Fibroblast of lung (primary cell): ENCODE measurements at regions not wholly inside any gene's neighbourhood (a gene's known extent, or its start where the extent isn't known, plus 50 kb on each side); places are given as distances from the start of the nearest gene placed in this dataset.

Source experiments
- DNase-seq, 2 donors: peaks; one replicate each; pipeline versions ENCODE4 v3.0.0 to v3.0.0-alpha.2; 2010; ENCODE audit warnings: low read depth in 2 of 2
- H2AFZ ChIP-seq: 2 replicates; pipeline ENCODE4 v1.5.1; 2012; ENCODE audit warnings: low read length, control low read depth, inconsistent platforms
- H3K27ac ChIP-seq: 2 replicates; pipeline ENCODE4 v1.5.1; 2011; ENCODE audit warnings: low read length, control low read depth; ENCODE audit not compliant: insufficient read depth
- H3K27me3 ChIP-seq: 2 replicates; pipeline ENCODE4 v1.5.1; 2011; ENCODE audit warnings: mild to moderate bottlenecking, low read length; ENCODE audit not compliant: control insufficient read depth, insufficient read depth
- H3K36me3 ChIP-seq: 2 replicates; pipeline ENCODE4 v1.5.1; 2011; ENCODE audit warnings: low read length; ENCODE audit not compliant: control insufficient read depth, insufficient read depth
- H3K4me1 ChIP-seq: 2 replicates; pipeline ENCODE4 v1.5.1; 2011; ENCODE audit warnings: low read length; ENCODE audit not compliant: control insufficient read depth, insufficient read depth; ENCODE audit errors: extremely low read depth
- H3K4me2 ChIP-seq: 2 replicates; pipeline ENCODE4 v1.5.1; 2011; ENCODE audit warnings: low read length, control low read depth; ENCODE audit not compliant: insufficient read depth; ENCODE audit errors: extremely low read depth
- H3K4me3 ChIP-seq, 4 experiments: fragments of 200-600 bp in 1 of 4; sonication (generic) in 1 of 4; replicated peaks in 1 of 4; 2 replicates each; pipeline ENCODE4 v1.5.1; 2011 to 2016; ENCODE audit warnings: low read length in 4 of 4, low read depth in 3 of 4, mild to moderate bottlenecking in 3 of 4, control low read depth in 2 of 4, inconsistent platforms in 1 of 4, mixed read lengths in 1 of 4; ENCODE audit not compliant: insufficient read depth in 1 of 4; ENCODE audit errors: control extremely low read depth in 1 of 4
- H3K79me2 ChIP-seq: 2 replicates; pipeline ENCODE4 v1.5.1; 2012; ENCODE audit warnings: mild to moderate bottlenecking, low read length, inconsistent platforms; ENCODE audit not compliant: control insufficient read depth, insufficient read depth
- H3K9ac ChIP-seq: 2 replicates; pipeline ENCODE4 v1.5.1; 2011; ENCODE audit warnings: mild to moderate bottlenecking, low read length, control low read depth; ENCODE audit not compliant: insufficient read depth
- H3K9me3 ChIP-seq: 2 replicates; pipeline ENCODE4 v1.5.1; 2012; ENCODE audit warnings: low read depth, low read length; ENCODE audit not compliant: control insufficient read depth, insufficient read depth
- H4K20me1 ChIP-seq: 2 replicates; pipeline ENCODE4 v1.5.1; 2011; ENCODE audit warnings: low read length; ENCODE audit not compliant: control insufficient read depth, insufficient read depth; ENCODE audit errors: extremely low read depth
- EZH2 ChIP-seq: IDR thresholded peaks from 2 replicates; pipeline ENCODE4 v1.5.1; 2012; ENCODE audit warnings: low read length, control low read depth, mild to moderate bottlenecking; ENCODE audit errors: missing control alignments
- TF ChIP-seq, protein P1 (sequence below), 2 donors: IDR thresholded peaks in 1 of 2; conservative IDR thresholded peaks in 1 of 2; 1 replicate in 1 of 2; 2 replicates in 1 of 2; pipeline ENCODE4 v1.5.1; 2011 to 2012; ENCODE audit warnings: low read length in 2 of 2, control low read depth in 1 of 2, inconsistent platforms in 1 of 2, low read depth in 1 of 2, mild to moderate bottlenecking in 1 of 2

GRCh38 chr13:58165617-58166016, 534.1 kb downstream of the PCDH17 start:
- peak in 1 of 2 donors; percentile 3 for DNase-seq

DNA sequence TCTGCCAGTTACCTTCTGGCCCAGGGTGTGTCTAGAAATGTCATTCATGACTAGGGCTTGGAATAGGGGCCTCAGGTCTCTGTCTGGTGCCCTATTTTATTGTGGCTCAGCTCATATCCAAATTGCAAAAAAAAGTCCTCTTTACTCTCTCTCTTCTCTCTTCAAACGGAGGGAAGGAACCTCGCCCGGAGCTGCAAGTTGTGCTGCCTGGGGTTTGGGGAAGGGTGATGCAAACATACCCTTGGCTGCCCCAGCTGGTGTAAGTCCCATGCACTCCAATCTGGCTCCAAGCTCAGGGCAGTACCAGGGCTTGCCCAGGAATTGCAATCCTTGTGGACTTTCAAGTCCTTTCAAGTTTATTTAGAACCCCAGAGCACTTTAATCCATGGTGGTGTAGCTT, 549.6 kb downstream of the PCDH17 start:
- H3K36me3 ChIP-seq = no peaks in the 10 kb centered on the region
- H3K79me2 ChIP-seq = no peaks in the 10 kb centered on the region
- H3K9ac ChIP-seq = no peak overlapping the region
- H4K20me1 ChIP-seq = no peaks in the 10 kb centered on the region
- no peaks in the 10 kb centered on the region for H3K27me3 ChIP-seq
- no peaks in the 10 kb centered on the region for H3K9me3 ChIP-seq
- no peak overlapping the region for H3K4me2 ChIP-seq
- H2AFZ ChIP-seq = no peak overlapping the region
- no peak overlapping the region for H3K4me3 ChIP-seq
- no peak overlapping the region for H3K27ac ChIP-seq
- no peaks in the 10 kb centered on the region for H3K4me1 ChIP-seq
- TF ChIP-seq, protein P1, sequence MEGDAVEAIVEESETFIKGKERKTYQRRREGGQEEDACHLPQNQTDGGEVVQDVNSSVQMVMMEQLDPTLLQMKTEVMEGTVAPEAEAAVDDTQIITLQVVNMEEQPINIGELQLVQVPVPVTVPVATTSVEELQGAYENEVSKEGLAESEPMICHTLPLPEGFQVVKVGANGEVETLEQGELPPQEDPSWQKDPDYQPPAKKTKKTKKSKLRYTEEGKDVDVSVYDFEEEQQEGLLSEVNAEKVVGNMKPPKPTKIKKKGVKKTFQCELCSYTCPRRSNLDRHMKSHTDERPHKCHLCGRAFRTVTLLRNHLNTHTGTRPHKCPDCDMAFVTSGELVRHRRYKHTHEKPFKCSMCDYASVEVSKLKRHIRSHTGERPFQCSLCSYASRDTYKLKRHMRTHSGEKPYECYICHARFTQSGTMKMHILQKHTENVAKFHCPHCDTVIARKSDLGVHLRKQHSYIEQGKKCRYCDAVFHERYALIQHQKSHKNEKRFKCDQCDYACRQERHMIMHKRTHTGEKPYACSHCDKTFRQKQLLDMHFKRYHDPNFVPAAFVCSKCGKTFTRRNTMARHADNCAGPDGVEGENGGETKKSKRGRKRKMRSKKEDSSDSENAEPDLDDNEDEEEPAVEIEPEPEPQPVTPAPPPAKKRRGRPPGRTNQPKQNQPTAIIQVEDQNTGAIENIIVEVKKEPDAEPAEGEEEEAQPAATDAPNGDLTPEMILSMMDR (conservative IDR thresholded peaks at IDR 0.05 in 1 of 2, IDR thresholded peaks at IDR 0.05 in 1 of 2; ENCODE audit: low read depth in 1 of 2, low read length in 2 of 2) = no peak
- no peak for TF ChIP-seq EZH2
- DNase-seq = no peak

More at GRCh38 chr13:58165617-58166016, 534.1 kb downstream of the PCDH17 start:
- H3K4me2 ChIP-seq = no peak overlapping the region
- H3K27me3 ChIP-seq = no peaks in the 10 kb centered on the region
- H3K4me3 ChIP-seq = no peak overlapping the region
- H4K20me1 ChIP-seq = no peaks in the 10 kb centered on the region
- H3K36me3 ChIP-seq = no peaks in the 10 kb centered on the region
- H3K27ac ChIP-seq = no peak overlapping the region
- H3K9me3 ChIP-seq = no peaks in the 10 kb centered on the region
- TF ChIP-seq EZH2 = no peak
- TF ChIP-seq, protein P1 (conservative IDR thresholded peaks at IDR 0.05 in 1 of 2, IDR thresholded peaks at IDR 0.05 in 1 of 2; ENCODE audit: low read depth in 1 of 2, low read length in 2 of 2) = no peak
- no peak overlapping the region for H2AFZ ChIP-seq
- no peak overlapping the region for H3K9ac ChIP-seq
- H3K79me2 ChIP-seq = no peaks in the 10 kb centered on the region
- no peaks in the 10 kb centered on the region for H3K4me1 ChIP-seq

- H3K9me3 ChIP-seq = no peaks in the 10 kb centered on the region
- TF ChIP-seq, protein P1 (conservative IDR thresholded peaks at IDR 0.05 in 1 of 2, IDR thresholded peaks at IDR 0.05 in 1 of 2; ENCODE audit: low read depth in 1 of 2, low read length in 2 of 2) = no peak
- TF ChIP-seq EZH2 = no peak
- H3K36me3 ChIP-seq = no peaks in the 10 kb centered on the region
- DNase-seq = no peak
- H3K27ac ChIP-seq = no peak overlapping the region
- no peak overlapping the region for H3K4me3 ChIP-seq
- H3K79me2 ChIP-seq = no peaks in the 10 kb centered on the region
- no peak overlapping the region for H3K4me2 ChIP-seq
- H2AFZ ChIP-seq = no peak overlapping the region
- no peaks in the 10 kb centered on the region for H3K27me3 ChIP-seq
- H3K9ac ChIP-seq = no peak overlapping the region
- no peaks in the 10 kb centered on the region for H3K4me1 ChIP-seq
- no peaks in the 10 kb centered on the region for H4K20me1 ChIP-seq
These were observed 556.3 kb downstream of the PCDH17 start for GRCh38 chr13:58187881-58188280.
